NCI-H2029 treated with DMSO at 0.1 percent for 48 hours (cell line): ENCODE measurements at regions not wholly inside any gene's neighbourhood (a gene's known extent, or its start where the extent isn't known, plus 50 kb on each side); places are given as distances from the start of the nearest gene placed in this dataset.

Experiments used
- DNase-seq: peaks from one replicate; lab custom pipeline; 2025; lab: John Stamatoyannopoulos, UW

DNA sequence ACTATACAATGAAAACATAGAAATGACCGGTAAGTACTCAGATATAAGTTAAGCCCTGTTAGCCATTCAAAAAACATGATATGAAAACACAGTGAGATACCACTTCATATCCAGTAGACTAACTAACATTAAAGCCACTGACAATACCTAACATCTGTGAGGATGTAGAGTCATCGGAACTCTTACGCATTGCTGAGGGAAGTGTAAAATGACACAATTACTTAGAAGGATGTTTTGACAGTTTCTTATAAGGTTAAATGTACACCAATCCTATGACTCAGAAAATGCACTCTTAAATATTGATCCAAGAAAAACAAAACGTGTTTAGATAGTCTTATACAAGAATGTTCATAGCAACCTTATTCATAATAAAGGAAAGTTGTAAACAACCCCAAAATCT, 782.9 kb downstream of the BCL11B start:
- no peak for DNase-seq

DNA sequence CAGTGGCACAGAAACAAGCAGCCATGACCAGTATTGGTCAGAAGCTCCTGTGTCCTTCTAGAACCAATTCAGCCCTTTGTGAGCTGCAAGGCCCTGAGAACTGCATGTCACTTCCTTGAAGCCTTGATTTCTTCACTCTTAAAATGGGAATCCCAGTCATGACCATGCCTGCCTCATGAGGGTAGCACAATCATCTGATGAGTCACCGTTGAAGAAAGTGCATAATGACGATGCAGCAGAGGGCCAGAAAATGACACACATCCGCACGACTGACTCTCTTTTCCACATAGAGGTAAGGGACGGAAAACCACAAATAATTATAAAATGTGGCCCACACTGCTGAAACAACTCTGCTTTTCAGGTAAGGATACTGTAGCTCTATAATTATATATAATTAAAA, 777.4 kb downstream of the BCL11B start:
- no peak for DNase-seq

DNA sequence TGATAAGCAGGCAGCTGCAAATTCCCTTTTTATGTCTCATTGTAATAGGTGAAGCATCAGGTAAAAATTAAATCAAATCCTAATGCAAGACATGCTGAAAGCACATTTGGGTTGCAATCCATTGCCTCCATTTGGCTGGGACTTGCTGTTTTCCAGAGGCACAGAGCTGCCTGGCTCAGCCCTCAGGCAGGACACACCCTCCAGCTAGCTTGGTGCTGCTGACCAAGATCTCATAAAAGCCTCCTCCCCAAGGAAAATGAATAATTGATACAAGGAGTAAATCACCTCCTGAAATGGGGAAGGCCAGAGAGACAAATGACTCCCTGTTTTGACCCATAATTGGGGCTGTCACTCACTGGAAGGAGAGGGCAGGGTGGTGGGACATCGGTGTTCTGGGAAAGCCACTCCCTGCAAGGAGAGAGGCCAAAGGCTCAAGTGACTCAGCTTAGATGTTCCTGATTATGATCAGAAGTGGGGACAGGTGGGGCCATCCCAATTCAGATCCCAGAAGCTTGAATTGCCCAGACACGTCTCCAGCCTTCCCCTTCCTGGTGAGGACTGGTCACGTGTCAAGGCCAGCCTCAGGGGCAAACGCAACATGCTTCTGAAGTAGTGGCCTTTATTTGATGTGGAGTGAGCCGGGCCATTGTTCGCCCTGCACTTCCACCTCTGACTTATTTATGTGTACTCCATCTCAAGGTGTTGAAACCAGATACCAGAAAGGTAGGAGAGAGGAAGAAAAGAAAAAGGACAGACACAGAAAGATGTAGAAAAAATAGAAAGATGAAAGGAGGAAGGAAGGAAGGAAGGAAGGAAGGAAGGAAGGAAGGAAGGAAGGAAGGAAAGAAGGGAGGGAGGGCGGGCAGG, 773.7 kb downstream of the BCL11B start:
- DNase-seq, result no peak

DNA sequence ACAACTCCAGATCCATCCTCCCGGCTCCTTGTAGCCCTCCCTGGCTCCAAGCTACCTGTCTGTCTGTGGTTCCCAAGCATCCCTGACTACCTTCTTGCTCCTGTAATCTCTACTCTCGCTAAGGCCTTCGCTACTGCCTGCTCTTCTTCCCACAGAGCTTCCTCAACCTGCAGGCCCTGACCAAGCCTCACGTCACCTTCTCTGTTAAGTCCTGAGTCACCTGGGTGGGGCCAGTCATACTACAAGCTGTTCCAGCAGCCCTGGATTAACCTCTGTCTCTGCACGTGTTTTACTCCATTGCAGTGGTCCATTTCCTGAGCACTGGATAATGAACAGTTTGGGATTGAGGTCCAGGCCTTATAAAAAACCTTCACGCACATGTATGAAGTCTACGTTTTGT, 770.7 kb downstream of the BCL11B start:
- DNase-seq, result no peak

DNA sequence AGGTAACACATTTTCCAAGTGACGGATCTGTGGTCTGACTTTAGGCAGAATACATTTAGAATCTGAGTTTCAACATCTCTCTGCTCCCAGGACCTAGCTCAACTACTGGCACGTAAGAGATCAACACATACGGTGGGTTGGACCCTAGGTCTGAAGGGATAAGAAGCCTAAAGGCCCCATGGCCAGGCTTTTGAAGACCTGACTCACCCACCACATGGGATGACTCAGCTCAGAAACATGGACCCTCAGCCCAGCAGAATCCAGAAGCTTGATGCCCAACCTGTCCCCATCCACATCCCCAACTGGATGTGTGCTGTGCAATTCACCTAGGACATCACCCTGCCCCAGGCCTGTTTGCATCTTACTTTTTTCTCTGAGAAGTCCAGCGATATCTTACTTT, 770.2 kb downstream of the BCL11B start:
- DNase-seq, result no peak

DNA sequence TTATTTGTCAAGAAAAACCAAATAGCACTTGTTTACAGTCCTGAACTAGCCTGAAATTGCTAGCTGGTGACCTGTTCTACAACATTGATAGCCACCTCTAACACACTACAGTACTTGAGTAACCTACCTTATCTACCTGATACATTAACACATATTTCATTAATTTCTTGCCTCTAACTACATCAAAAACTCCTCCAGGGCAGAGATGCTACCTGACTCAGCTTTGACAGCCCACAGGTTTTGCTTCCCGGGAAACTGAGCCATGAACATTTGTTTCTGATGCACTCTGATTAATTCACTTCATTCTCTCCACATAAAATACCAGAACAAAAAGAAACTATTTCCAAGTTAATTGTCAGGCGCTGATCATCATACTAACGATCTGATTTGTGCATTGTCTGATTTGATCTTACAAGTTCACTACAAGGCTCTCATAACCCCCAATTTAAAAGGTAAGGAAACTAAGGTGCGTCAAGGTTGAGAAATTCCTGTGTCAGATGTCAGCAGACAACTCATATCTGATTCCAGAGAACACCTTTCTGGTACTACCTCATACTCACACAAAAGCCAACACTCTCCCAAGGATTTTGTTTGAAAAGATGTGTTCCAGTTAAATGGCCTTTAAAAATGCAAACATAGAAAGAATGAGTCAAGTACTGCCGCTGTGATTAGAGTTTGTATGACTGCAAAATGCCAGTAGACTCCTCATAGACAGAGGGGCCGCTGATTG, 768.7 kb downstream of the BCL11B start:
- no peak for DNase-seq

DNA sequence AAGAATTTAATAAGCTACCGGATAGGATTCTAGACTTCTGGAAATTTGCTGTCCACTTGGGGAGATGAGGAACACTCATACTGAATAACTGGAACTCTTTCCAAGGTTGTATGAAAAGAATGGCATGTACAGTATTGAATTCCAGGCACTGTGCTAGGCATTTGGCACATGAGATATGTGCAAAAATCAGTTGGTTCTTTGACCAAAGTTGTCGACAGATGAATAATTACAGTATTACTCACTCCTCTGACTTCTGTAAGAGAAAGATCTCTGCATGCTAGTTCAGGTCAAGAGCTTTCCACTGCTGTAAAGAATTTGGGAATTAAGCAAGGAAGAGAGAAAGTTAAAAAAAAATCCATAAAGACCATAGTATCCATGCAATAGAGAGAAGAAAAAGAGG, 764.7 kb downstream of the BCL11B start:
- no peak for DNase-seq

DNA sequence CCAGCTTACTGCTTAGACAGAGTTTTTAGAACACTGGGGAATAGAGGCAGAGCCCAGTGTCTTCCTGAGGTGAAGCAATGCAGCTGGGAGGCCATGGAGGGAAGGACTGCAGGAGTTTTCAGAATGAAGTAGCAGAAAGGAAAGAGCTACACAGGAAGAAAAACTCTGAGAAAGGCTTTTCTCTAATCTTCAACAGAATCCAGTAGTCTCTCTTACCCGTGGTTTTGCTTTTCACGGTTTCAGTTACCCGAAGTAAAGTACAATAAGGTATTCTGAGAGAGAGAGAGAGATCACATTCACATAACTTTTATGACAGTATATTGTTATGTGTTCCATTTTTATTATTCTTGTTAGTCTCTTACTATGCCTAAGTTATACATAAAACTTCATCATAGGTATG, 761.6 kb downstream of the BCL11B start:
- DNase-seq, result no peak

DNA sequence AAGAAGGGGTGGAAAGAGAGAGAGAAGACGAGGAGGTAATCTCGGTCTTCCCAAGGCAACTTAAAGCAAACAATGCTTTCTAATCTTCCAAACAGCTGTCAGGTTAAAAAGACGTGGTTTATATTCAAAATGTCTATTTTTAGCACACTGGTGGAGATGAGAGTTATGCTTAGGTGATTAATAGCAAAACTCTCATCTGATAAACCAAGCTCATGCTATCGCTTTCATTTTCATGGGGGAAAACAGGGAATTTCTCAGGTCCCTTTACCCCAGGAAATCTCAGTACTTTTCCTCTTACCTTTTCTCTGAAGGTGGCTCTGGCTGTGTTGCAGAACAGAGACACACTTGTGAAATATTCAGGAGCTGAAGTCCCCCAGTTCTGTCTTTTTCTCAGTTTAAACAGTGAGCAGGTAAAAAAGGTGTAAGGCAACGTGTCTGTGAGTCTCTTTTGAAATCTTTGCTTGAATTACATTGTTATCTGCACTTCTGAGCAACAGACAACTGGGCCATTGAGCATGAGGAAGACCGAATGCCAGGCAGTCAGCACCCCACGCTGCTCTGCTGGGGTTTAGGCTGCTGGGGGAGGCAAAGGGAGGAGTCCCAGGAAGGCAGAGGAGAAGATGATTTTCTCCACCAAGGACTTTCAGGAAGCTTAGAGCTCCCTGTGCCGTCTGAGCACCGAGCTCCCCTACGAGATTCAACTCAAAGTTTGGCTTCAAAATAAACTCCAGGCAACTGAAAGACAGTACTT, 759.3 kb downstream of the BCL11B start:
- DNase-seq, result no peak

DNA sequence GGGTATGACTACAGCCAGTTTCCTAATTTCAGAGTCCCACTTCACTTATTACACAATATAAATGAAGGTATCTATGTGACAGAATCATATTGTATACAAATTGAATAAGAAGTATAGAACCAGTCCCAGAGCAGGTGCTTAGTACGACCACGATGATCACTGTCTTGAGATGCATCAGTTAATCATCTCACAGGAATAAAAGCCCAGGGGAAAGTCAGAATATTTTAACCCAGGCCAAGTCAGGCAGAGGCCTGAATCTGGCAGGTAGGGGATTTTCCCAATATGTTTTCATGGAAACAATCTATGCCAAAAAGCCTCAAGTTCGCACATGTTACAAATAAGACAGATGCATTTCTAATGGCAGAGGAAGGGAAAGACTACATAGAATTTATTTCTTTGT, 758.4 kb downstream of the BCL11B start:
- no peak for DNase-seq

DNA sequence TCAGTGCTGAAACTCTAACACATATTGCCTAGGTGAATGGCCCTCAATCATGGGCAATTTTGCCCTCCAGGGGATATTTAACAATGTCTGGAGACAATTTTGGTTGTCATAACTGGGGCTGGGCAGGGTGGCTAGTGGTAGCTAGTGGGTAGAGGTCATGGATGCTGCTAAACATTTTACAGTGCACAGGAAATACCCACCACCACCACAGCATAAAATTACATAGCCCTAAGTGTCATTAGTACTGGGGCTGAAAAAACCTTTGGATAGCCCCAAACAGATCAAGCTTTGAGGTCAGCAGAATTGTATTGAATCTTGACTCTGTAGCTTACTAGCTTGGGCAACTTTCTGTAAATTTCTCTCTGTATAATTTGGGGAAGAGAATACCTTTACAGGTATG, 758.0 kb downstream of the BCL11B start:
- no peak for DNase-seq

DNA sequence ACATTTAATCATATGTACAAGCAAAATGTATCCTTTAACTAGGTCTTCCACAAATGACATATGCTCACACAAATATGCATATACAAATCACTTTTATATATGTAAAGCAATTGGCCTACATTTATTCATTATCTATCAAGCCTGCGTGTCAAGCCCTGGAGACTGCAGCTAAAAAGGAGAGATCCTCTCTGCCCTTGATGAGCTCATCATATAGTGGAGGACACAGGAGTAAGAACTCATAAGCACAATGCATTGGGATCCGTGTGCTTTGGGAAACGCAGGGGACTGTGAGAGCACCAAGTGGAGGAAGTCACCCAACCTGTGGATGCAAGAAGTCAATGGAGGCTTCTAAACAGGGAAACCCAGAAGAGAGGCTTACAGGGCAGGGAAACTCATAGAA, 735.7 kb downstream of the BCL11B start:
- no peak for DNase-seq

DNA sequence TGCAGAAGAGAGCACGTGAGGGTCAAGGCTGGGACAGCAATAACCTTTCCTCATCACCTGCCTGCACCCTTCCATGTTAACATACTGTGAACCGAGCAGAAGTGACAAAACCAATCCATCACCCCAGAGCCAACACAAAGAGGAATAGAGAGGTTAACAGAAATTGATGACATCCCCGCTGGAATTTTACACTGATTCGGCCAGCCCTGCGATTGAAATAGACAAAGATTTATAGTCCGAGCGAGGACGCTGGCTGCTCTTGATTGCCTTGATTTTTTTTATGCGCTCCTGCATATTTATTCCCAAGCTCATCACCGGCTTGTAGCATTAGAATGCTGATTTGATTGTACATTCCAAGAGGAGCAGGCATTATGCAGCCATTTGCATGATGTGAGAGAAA, 729.7 kb downstream of the BCL11B start:
- DNase-seq, result no peak

DNA sequence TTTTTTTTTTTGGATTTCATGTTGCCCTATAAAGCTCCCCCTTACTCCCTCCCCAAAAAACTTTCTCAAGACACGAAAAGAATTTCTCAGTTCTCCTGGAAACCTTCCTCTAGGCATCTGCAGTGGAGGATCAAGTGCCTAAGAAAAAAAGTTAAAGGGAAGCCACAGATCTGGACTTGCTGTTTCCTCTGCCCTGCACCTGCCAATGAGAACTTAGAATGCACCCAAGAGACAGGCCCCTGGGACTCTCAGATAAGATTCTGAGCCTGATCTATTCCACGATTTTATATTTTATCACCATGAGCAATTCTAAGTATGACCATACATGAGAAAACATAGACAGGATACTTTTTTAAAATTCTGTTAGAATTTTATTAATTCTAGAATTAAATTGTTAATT, 728.9 kb downstream of the BCL11B start:
- DNase-seq, result no peak

DNA sequence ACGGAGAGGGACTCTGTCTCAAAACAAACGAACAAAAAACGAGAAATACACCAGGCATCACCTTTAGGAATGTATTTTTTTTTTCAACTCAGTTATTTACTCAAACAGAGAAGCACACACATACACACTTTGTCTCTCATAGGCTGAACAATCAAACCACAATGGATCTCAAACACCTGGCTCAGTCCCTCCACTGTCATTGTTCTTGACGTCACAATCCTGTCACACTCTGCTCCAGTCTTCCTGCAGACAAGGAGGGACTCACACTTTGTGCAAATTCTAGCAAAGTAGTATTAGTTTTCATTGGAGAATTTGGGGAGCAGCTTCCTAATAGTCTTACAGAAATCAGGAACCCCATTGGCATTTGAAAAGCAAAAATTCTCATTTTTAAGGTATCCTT, 727.8 kb downstream of the BCL11B start:
- DNase-seq, result no peak

DNA sequence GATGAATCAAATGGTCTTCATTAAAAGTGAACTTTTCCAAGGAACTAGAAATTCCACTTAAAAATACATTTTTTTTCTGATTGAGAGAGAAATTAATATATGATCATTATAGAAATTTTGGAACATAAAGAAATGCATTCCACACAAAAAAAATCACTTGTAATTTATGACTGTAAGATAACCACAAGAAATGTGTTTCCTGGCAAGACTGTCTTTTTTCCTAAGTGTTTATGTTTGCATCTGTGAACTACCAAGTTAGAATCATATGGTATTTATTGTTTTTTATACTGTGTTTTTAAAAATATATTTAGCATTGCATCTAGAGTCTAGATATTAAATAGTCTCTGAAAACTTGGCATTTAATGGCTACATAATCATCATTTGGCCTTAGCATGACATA, 726.8 kb downstream of the BCL11B start:
- DNase-seq, result no peak

DNA sequence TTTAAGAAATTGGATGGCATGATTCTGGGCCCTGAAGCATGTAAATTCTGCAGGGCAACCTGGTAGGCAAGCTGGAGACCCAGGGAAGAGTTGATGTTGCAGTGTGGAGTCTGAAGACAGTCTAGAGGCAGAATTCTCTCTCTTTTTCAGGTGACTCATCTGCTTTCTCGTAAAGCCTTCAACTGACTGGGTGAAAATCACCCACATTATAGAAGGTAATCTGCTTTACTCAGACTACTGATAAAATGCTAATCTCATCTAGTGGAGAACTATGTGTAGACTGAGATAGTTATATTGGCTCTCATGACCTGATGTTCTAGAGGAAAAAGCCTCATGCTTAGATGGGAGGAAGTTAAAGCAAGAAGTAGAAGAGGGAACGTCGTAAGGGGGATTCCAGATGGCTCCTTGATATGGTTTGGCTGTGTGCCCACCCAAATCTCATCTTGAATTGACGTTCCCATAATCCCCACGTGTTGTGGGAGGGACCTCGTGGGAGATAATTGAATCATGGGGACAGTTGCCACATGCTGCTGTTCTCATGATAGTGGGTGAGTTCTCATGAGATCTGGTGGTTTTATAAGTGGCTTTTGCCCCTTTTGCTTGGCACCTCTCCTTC, 723.8 kb downstream of the BCL11B start:
- DNase-seq, result no peak

DNA sequence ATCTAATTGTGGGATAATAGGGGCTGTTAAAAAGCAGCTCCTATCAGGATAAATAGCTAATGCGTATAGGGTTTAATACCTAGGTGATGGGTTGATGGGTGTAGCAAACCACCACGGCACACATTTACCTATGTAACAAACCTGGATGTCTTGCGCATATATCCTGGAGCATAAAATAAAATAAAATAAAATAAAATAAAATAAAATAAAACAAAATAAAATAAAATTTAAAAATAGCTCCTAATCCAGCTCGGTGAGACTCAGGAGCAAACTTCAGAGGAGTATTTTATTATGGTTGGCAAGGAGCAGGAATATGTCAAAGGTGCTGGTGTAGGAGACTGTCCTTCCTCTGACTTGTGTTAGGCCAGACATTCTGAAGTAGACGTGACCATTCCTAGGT, 721.0 kb downstream of the BCL11B start:
- no peak for DNase-seq

DNA sequence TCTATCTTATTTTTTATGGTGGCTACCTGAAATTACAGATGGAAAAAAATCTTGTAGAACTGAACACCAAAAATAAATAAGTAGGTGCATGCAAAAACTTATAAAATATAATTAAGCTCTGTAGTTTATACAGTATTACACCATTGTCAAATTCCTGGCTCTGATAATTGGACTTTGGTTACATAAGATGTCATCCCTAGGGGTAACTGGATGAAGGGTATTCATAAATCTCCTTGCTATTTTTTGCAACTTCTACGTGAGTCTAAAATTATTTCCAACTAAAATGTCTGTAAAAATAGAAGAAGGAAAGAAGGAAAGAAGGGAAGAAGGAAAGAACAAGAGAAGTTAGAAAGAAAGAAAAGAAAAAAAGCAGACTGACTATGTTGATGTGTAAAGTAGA, 716.6 kb downstream of the BCL11B start:
- no peak for DNase-seq

DNA sequence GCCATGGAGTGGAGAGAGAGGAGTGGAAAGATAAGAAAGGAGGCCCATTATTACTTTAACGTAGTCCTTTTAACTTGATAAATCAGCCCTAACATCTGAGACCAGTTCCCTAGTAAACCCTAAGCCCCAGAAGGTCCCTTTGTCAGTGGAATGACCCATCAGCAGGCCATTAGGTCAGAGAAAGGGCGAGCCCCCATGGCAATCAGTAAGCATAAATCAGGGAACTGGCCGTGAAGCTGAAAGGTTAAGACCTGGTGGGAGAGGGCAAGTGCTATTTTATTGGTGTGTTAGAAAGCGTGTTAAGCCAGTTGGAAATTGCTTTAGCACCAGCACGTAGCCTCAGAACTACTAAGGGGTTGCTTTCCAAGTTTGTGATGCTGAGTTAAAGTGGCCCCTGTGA, 708.0 kb downstream of the BCL11B start:
- DNase-seq, result no peak

DNA sequence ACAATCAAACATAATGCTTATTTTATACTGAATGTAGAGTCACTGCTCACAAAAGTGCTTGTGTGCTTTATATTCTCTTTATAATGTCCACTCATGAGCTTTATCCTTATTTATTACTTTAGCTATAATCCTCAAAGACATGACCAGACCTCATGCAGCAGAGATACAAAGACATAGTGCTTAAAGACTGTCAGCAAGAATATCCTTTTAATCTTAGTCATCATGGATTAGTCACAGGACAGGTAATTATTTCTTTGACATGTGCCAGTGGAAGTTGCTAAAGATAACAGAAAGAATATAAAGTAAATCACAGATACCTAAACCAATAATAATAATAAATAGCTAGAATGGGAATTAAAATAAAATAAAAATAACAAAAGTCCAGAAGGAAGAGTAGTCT, 707.5 kb downstream of the BCL11B start:
- DNase-seq, result no peak

DNA sequence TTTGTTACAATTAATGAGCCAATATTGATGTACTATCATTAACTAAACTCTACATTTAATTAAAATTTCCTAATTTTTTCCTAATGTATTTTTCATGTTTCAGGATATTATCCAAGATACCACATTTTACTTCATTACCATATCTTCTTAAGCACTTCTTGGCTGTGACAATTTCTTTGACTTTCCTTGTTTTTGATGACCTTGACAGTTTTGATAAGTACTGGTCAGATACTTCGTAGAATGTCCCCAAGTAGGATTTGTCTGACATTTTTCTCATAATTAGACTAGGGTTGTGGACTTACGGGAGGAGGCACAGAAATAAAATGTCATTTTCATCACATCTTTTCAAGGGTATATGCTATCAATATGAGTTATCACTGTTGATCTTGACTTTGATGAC, 700.9 kb downstream of the BCL11B start:
- DNase-seq, result no peak

DNA sequence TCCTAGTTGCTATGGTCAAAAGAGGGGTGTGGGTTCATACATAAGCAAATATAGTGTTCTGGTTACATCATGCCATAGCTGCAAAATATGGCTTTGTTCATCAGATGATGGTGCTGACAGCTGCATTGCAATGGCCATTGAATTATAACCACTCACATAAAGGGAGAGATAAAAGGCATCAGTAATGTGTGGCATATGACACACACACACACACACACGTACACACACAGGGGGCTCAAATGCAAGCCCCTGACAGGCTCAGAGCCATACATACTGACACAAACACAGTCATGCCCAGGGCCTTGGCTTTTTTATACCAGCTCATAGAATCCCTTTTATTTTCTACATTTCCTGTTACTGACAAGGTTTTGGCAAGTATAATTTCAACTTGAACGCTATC, 698.9 kb downstream of the BCL11B start:
- no peak for DNase-seq
